ENCODE measurements at regions not wholly inside any gene's neighbourhood (a gene's known extent, or its start where the extent isn't known, plus 50 kb on each side); places are given as distances from the start of the nearest gene placed in this dataset.

- Mint-ChIP-seq H3K36me3 (peaks cover 7 to 9% of the 10 kb centered on the region in 2 donors), H3K4me3 (no peak overlapping the region), H3K4me1 (no peaks in the 10 kb centered on the region), H3K9me3 (peaks cover 37 to 51% of the 10 kb centered on the region in 2 donors), H3K27me3 (no peaks in the 10 kb centered on the region), H3K27ac (no peak overlapping the region)
- no peak for DNase-seq
- no peak for ATAC-seq (replicated peaks)
These were observed 64.8 kb upstream of the ZNF85 start for GRCh38 chr19:20858218-20858617.

- H3K9me3 Mint-ChIP-seq, result peaks cover 32 to 46% of the 10 kb centered on the region in 2 donors
- no peaks in the 10 kb centered on the region for H3K27me3 Mint-ChIP-seq
- no peak overlapping the region for H3K27ac Mint-ChIP-seq
- peak in 1 of 2 donors; percentile 22 for ATAC-seq (replicated peaks)
- peaks cover 7 to 9% of the 10 kb centered on the region in 2 donors for H3K36me3 Mint-ChIP-seq
- DNase-seq, result no peak
- H3K4me1 Mint-ChIP-seq, result no peaks in the 10 kb centered on the region
- H3K4me3 Mint-ChIP-seq, result no peak overlapping the region
These were observed 64.2 kb upstream of the ZNF85 start for GRCh38 chr19:20858861-20859260.

GRCh38 chr19:20860339-20860738 lies 62.7 kb upstream of the ZNF85 start:
- Mint-ChIP-seq H3K27ac (no peak overlapping the region), H3K9me3 (peaks cover 27 to 32% of the 10 kb centered on the region in 2 donors), H3K36me3 (peaks cover 3 to 7% of the 10 kb centered on the region in 2 donors), H3K4me3 (no peak overlapping the region), H3K27me3 (no peaks in the 10 kb centered on the region), H3K4me1 (no peaks in the 10 kb centered on the region)
- DNase-seq, result no peak
- ATAC-seq (replicated peaks), result no peak

- Mint-ChIP-seq H3K27me3 (no peaks in the 10 kb centered on the region), H3K27ac (no peak overlapping the region), H3K4me1 (no peaks in the 10 kb centered on the region), H3K36me3 (peaks cover 2 to 5% of the 10 kb centered on the region in 2 donors), H3K4me3 (no peak overlapping the region), H3K9me3 (peaks cover 31 to 37% of the 10 kb centered on the region in 2 donors)
- ATAC-seq (replicated peaks), result no peak
- DNase-seq, result no peak
These were observed 59.9 kb upstream of the ZNF85 start for GRCh38 chr19:20863176-20863575.
